ENCODE measurements at regions not wholly inside any gene's neighbourhood (a gene's known extent, or its start where the extent isn't known, plus 50 kb on each side); places are given as distances from the start of the nearest gene placed in this dataset.
A peak's percentile ranks its signal among the peaks of the same experiment; 100 is the strongest.
"Not testable (repeated sequence)": the region's sequence is repeated elsewhere in the genome, so short reads cannot be mapped to it uniquely, and the experiment has no call there.

- DNase-seq: no peak
These were observed 226.0 kb upstream of the PTGER4 start for GRCh38 chr5:40453689-40454088.

GRCh38 chr5:40452874-40453624 is 226.7 kb upstream of the PTGER4 start:
- DNase-seq: no peak

- no peak for DNase-seq
These were observed 232.3 kb upstream of the PTGER4 start for GRCh38 chr5:40447438-40447837.

GRCh38 chr5:40446910-40447309 is 232.8 kb upstream of the PTGER4 start:
- DNase-seq: no peak

- DNase-seq: peak in 3 of 6 experiments; percentile 42 to 57 (median 50)
These were observed 237.4 kb upstream of the PTGER4 start for GRCh38 chr5:40442346-40442745.

GRCh38 chr5:40441733-40442132 is 238.0 kb upstream of the PTGER4 start:
- peak in 4 of 6 experiments; percentile 3 to 58 (median 52) for DNase-seq

- no peak for DNase-seq
These were observed 239.0 kb upstream of the PTGER4 start for GRCh38 chr5:40440746-40441145.

GRCh38 chr5:40439103-40439502 is 240.6 kb upstream of the PTGER4 start:
- peak in 4 of 6 experiments; percentile 2 to 21 (median 16) for DNase-seq

- not testable (repeated sequence) for DNase-seq
These were observed 241.1 kb upstream of the PTGER4 start for GRCh38 chr5:40438646-40439045.

- DNase-seq: no peak
These were observed 242.3 kb upstream of the PTGER4 start for GRCh38 chr5:40437452-40437861.

- DNase-seq: peak in 4 of 6 experiments; percentile 22 to 80 (median 74)
These were observed 243.0 kb upstream of the PTGER4 start for GRCh38 chr5:40436535-40437237.

GRCh38 chr5:40435706-40436105 is 244.0 kb upstream of the PTGER4 start:
- DNase-seq: peak in 2 of 6 experiments; percentile 18 to 19

- no peak for DNase-seq
These were observed 246.9 kb upstream of the PTGER4 start for GRCh38 chr5:40432836-40433235.

GRCh38 chr5:40431734-40432133 is 248.0 kb upstream of the PTGER4 start:
- no peak for DNase-seq

GRCh38 chr5:40430101-40430710 is 249.5 kb upstream of the PTGER4 start:
- no peak for DNase-seq

GRCh38 chr5:40429258-40430100 is 250.2 kb upstream of the PTGER4 start:
- no peak for DNase-seq

GRCh38 chr5:40428815-40429214 is 250.9 kb upstream of the PTGER4 start:
- no peak for DNase-seq

GRCh38 chr5:40428126-40428525 is 251.6 kb upstream of the PTGER4 start:
- no peak for DNase-seq

- DNase-seq: not testable (repeated sequence)
These were observed 262.5 kb upstream of the PTGER4 start for GRCh38 chr5:40417046-40417810.

GRCh38 chr5:40416588-40416987 is 263.1 kb upstream of the PTGER4 start:
- DNase-seq: no peak

GRCh38 chr5:40416098-40416497 is 263.6 kb upstream of the PTGER4 start:
- DNase-seq: no peak

- no peak for DNase-seq
These were observed 264.8 kb upstream of the PTGER4 start for GRCh38 chr5:40414922-40415321.
